Stimulated activated CD4-positive, alpha-beta T cell treated with anti-CD3 and anti-CD28 coated beads, Interleukin-4, amount 100 ng/mL, for 48 hours (primary cell): ENCODE measurements at regions not wholly inside any gene's neighbourhood (a gene's known extent, or its start where the extent isn't known, plus 50 kb on each side); places are given as distances from the start of the nearest gene placed in this dataset.

ENCODE experiments used
- DNase-seq, 2 donors: peaks; one replicate each; pipeline ENCODE4 v3.0.0-alpha.2; 2020; ENCODE audit warnings: low read depth in 2 of 2

DNA sequence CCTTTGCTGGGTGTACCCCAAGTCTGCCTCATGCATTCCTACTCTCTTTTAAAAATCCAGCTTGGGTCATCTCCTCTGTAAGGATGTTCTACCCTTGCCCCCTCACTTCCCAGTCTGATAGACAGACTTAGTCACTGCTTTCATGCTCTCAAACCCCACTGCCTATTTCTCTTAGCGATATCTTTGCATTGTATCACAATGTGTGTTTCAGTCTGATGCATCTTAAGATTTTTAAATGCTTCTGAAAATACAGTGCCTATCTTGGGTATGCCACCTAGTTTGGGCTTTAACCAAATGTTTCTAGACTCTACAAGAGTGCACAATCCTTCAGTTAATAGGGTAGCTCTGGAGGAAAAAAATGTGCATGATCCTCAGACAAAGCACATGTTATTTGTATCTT lies 97.8 kb downstream of the SNX18 start:
- DNase-seq, result no peak

DNA sequence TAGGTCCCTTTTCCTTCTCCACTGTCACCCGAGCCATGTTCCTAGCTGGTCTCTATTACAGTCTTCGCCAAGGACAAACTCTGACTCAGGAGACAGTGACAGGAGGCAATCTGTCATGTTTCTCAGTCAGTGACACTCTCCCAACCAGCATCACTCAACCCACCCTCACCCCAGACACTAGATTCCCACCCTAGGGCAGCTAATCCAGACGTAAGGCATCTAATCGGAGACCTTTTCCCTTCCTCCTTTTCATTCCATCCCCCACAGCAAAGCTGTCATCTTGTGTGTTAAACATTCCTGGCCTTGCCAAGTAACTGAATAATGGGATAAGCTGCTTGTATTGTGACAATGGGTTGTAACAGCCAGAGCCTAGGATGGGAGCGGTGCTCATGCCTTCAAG lies 95.2 kb downstream of the SNX18 start:
- DNase-seq, result no peak

DNA sequence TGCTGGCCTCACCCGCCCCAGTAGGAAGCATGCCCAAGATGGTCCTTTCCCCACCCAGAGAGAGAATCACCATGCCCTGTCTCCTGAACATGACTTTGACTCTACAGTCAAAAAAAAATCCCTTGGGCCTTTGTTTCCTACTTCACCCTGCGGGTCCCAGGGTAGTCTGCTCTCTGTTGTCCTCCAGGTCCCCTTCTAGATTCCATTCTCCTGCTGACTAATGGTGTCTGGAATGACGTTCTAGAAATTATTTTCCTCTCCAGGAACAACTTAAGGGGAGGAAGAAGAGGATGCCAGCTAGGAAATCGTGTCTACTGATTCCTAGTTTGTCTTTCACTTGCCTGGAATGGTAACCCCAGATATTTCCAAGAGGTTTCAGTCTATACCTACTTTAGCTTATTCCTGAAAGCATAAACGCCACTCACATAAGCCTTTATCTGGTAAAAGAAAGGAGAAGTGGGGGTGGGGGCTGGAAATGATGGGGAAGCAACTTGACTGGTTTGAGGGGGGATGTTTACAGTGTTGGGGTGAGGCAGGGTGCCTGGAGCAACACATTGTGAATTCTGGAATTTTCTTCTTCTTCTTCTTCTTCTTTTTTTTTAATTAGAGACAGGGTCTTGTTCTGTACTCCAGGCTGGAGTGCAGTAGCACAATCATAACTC lies 93.9 kb downstream of the SNX18 start:
- no peak for DNase-seq

DNA sequence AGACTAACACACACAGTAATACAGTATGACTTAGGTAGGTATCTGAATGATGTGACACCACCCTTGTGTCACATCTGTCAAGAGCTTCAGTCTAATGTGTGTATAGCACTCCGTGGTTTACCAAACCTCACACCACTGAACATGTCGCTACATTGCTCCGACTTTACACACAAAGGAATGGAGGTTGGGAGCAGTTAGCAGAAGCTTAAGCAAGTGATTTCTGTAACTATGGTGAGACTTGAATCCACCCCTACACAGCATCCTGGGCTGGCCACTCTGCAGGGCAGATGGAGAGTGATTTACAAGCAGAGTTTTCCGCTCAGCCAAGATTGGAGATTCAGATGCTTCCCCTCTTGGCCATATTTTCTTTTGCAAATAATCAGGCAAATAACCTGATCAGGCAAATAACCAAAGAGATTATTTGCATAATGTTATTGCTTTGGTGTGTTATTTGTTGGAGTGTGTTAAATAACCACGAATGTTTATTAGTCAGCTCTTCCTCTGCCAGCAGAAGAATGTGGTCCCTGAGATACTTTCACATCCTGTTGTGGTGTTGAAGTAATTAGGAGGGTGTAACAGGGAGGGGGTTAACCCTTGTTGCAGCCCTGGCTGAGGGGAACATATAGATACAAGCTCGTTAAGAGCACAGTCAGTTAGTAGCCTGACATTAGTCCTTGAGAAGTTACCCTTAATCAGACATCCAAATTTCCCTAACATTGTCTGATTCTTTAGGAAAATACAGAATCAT lies 92.8 kb downstream of the SNX18 start:
- no peak for DNase-seq

DNA sequence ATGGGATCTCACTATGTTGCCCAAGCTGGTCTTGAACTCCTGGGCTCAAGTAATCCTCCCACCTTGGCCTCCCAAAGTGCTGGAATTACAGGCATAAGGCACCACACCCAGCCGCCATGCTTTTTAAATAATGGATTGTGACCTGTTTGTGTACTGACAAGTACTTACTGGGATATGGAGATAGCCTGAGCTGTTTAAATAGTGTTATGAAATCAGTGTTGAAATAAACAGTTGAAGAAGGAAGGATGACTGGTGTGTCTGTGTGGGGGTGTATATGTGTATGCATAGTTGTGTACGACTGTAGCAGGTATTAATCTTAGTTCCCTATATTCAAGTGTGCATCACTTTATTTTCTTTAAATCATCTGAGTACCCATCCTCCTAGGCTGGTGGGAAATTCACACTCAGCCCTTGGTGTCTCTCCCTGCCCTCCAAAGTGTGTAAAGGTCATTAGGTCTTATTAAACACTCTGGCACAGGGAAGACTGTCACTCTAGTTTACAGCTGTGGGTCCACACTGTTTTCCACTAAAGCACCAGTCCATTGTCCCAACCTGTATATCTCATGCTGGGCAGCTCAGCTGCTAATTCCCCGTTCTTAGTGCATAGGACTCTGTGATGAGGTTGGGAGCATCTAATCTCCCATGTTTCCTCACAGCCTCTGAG lies 91.0 kb downstream of the SNX18 start:
- DNase-seq, result no peak

DNA sequence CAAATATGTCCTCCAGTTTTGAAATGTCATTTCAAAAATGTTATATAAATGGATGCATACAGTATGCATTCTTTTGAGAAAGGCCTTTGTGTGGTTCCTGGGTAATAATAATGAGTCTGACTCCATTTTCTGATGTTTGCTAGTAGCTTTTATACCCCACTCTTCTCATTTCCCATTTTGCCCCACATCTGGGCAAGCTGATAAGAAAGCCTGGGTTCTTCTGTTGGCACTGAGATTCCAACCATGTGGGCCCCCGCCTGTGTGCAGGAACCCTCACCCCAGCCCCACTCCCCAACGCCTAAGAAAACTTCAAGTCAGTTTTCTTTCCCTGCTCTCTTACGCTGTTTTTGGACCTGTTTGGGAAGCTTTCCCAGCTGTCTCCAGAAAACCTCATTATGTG lies 89.4 kb downstream of the SNX18 start:
- no peak for DNase-seq

DNA sequence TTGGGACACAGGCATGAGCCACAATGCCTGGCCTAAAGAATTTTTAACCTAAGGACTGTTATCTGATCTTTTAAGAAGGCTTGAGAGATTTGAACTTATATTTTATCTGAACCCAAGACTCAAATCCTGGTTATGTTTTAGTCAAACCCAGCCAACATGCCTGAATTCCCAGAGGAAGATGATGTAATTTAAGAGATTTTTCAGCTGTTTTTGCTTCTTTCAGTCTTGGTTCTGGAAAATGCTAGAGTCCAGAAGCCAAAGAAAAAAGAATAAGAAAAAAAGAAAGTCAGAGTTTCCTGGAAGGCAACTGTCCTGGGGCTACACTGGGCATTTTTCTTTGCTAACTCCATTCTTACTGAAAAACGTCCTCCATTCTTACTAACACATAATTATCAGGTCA lies 85.8 kb downstream of the SNX18 start:
- DNase-seq, result no peak

DNA sequence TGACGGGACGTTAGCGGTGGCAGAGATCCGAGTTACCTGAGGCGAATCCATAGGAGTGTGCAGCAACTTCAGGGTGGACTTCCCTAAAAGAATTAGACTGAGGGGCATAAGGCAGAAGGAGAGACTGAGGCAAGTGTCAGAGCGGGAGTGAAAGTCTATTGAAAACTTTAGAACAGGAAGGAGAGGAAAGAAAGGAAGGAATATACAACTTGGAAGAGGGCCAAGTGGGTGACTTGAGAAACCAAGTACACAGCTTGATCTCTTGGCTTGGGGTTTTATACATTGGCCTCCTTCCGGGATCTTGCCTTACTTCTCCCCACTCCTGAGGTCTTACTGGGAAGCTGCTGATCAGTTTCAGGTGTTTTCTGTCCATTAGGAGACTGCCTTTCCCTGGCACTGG lies 84.9 kb downstream of the SNX18 start:
- DNase-seq, result no peak

DNA sequence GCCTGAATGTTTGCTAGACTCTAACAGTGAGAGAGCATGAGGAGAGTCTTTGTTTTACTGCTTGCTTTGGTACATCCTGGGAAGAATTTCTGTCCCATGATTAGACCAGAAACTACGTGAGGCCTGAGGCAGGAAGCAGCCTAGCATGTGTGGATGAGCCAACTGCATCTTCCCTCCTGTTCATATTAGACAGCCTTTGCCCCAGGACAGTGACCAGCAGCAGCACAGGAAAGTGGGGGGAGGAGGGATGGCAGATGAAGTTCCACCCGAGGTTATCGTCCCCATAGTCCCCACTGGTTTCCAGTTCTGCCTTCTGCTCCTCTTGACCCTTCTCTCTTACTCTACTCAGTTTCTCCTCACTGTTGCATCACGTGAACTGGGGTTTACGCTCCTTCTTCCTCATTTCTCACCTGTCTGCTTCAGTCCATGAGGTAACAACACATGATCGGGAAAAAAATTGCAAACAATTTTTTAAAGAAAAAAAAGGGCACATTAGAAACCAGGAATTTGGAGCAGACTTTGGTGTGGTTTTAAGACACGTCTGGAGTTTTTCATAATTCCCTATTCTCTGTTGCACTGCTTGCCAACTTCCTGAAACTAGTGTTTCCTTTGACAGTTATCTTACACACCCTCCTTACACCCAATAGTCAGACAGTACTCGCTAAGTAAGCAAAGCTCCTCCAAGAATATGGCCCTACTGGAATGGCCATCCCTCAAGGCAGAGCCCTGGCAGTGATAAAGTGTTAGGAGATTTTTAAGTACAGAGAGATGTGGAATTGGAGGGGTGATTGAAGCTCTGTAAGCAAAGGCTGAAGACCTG lies 84.1 kb downstream of the SNX18 start:
- no peak for DNase-seq
